HG03575 (cell line): ENCODE measurements at regions not wholly inside any gene's neighbourhood (a gene's known extent, or its start where the extent isn't known, plus 50 kb on each side); places are given as distances from the start of the nearest gene placed in this dataset.

Source experiments
- ATAC-seq: cut with Tn5 transposase; IDR thresholded peaks from one replicate; pipeline ENCODE4 v1.9.1; 2021; ENCODE audit not compliant: unreplicated experiment, insufficient number of reproducible peaks, low FRiP score; ENCODE audit errors: extremely low read depth

DNA sequence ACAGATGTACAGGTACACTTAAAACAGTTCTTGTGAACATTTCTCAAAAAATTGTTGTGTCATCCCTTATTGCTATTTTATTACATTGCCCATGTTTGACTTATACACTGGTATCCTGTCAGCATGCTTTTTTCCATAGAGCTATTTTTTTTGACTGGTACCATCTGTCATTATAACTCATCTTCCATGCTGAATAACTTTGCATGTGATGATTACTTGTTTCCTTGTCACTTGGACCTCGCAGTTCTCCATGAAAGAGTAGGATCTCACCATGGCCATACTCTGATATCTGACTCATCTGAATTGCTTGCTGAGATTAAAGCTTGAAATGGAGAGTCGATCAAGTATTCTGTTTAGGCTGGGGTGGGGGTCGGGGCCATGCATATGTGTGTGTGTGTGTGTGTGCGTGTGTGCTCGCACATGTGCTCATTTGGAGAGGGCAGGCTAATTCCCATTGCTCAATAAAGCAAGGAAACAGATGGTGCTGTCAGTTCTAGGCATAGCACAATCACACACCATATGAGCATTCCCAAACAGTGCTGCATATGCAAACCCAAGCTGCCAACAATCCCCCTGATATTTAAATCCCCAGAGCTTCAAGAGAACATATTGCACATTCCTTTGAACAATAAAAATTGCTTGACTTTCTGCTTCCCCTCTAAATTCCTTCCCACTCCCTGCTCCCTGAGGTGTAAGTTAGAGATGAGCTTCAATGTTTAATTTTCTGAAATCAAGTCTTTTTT is 62.9 kb downstream of the NHLRC3 start:
- ATAC-seq, result no peak

GRCh38 chr13:39102981-39103490 is 64.8 kb downstream of the NHLRC3 start:
- no peak for ATAC-seq

DNA sequence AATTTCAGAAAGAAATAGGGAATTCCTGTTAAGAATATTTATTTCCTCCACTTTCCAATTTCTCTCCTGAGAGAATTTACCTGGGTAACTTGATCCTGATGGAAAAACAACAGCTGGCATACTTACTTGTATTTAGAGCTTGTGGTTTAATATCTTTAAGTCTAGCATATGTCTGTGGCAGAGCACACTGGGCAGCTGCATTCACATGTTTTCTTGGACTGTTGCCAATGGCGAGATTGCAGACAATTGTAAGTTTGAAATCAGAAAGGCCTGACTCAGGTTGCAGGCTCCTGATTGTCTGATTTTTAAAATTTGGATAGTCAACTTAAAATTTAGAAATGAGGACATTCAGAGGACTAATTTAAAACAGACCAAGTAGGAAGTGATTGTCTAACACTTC is 66.9 kb downstream of the NHLRC3 start:
- ATAC-seq, result no peak

DNA sequence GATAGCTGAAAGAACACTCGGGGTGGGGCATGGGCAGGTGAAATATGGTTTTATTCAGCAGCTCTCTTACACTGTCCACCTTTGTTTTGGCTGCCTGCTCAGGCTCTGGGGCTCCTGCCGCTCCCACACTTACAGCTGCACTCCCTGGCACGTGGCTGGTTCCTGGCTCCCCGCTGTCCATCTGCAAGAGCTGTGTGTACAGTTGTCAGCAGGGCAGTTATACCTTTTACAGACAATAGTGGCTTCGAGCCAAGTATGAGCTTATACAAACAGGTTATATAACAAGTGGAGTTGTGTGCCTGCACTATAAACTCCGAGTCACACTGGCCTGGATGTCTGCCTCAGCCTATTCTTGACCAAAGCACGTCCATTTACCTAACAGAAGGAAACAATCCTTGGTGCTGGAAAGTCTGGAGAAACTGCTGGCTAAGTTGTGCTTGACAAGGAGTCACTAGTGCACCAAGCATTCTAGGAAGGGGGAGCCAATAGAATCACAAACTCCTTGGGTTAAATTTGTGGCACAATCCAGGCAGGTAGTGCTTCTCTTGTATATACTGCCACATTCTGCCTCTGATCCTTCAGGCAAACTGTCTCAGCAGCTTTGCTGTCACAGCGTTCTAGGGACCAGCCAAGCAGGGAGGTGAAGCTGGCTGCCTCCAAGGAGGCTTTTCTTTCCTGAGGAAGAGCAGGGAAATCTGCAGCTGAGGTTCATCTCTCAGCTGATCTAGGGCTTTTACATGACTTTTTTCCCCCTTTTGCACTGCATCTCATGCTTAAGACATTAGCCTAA is 68.2 kb downstream of the NHLRC3 start:
- ATAC-seq, result no peak

DNA sequence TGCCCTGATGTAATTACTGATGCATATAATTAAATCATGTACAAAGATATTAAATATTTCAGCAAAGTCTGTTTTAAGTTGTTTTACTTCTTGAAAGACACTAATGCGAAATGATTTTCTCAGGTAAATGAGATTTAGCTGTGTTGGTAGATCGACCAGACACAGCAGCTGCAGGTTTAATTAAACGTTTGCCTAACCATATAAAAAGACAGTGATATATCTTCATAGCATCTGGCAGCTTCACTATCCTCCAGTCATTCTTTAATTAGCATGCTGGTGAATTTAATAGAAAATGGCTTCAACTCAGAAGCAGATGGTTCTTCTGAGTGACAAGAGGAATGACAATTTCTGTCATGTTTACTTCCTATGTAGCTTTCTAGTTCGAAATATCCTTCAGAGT is 69.3 kb downstream of the NHLRC3 start:
- no peak for ATAC-seq

DNA sequence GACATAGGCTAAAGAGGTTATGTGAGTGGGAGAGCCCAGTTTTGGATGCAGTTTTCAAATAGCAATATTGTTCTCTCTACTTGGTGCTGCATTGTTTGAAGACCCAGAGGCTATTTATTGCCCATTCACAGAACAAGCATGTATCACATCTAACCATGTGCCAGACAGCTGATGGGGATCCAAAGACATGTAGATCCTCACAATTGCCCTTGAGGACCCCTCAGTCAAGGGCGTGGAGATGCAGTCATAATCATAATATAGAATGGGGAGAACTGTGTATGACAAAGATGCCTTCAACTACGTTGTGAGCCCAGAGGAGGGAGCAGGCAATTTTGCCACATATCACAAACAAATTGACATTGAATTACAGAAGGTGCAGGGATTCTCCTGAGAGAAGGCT is 70.5 kb downstream of the NHLRC3 start:
- no peak for ATAC-seq

DNA sequence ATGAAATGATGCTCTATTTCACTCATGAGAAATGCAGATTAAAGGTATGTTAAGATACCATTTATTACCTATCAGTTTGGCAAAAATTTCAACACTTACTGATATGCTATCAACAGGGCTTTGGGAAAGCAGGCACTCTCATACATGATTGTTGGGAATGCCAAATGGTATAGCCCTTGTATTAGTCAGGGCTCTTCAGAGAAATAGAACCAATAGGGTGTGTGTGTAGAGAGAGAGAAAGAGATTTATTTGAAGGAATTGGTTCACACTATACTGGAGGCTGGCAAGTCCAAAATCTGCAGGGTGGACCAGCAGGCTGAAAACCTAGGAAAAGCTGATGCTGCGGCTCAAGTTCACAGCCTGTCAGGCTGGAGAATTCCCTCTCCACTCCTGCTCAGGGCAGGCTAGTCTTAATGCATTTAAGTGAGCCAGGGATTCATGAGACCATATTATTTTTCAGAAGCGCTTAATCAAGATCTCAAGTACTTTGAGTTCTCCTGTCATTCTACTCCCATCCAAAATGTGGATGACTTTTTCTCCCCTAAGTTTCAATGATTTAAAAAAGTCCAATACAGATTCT is 72.4 kb downstream of the NHLRC3 start:
- ATAC-seq, result no peak

DNA sequence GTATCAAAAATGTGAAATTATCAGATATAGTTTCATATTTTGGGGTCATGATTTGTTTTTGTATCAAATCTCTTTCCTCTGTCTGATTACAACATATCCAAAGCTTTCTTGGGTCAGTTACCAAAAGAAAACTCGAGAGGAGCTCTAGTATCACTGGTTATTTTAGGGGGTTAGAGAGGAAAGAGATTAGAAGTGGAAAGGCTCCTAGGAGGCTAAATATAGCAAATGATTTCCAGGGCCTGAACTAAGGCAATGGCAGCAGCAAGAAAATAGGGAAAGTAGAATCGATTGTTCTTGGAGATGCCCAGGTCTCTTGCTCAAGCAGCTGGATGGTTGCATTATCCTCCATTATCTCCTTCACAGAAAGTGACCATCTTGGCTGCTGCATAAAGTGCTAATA is 72.9 kb downstream of the NHLRC3 start:
- ATAC-seq, result no peak

DNA sequence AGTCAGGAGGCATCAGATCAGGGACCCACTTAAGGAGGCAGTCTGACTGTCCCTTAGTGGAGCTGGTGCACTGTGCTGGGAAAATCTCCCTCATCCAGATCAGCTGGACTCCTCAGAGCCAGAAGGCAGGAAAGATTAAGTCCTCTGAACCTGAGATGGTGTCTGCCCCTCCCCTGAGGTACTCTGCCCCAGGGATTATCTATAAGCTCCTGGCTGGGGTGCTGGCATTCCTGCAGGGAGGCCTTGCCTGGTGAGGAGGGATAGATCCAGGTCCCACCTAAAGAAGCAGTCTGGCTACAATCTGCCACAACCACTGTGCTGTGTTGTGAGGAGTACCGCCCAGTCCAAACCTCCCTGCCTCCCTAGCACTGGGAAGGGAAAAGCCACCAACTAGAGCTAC is 81.2 kb downstream of the NHLRC3 start:
- no peak for ATAC-seq

DNA sequence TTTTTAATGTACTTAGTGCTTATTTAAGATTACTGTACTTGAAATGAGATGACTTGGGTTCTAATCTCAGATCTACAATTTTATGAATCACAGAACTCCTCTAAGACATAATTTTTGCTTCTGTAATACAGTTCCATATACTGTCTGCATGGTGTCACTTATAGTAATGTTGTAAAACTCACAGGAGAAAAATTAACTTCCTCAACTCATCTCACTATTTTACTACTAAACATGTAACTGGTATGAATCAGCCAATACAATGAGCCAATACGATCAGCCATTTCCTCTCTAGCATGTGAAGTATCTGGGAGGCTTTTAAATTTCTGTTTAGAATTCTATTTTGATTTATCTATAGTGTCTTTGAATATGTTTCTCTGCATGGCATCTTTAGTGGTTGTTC is 85.3 kb downstream of the NHLRC3 start:
- no peak for ATAC-seq

GRCh38 chr13:39129213-39129612 is 91.0 kb downstream of the NHLRC3 start:
- no peak for ATAC-seq

GRCh38 chr13:39130301-39130700 is 92.0 kb downstream of the NHLRC3 start:
- no peak for ATAC-seq

DNA sequence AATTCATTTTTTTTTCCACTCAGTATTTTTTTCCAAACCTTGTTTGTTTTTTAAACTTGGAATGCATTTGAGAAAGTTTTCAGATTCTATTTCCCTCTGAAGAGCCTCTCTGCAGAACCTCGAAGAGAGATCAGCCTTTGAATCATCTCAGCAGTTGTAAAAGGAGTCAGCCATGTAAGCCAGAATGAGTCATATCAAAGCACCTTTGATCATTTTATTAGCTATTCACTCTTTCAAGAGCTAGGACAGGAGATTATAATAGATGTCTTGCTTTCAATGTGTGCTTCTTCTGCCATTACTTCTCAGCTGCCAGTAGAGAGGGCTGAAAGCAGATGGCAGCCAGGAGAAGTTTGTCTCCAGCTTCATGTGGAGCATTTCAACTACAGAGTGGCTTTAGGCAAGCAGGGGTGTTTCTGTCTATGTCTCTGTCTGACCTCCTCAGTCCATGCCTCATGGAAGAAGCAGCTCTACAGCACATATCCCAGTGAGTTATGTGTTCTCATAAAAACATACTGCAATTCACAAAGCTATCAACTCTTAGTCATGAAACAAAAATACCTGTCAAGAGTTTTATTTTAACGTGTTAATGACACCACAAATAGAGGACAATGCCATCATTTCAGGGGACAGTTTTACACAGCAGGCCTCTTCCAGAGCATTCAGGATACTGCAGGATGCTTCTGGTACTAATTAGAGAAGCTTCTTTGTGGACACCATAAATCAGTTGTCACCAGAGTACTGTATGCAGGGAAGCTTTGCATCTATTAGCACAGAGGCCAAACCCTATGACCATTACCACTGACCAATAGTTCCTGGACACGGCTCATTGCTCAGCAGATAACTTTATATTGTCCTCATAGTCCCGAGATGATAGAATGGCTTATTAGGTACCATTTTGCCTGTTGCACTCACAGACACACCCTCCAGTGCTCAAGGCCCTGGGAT is 94.3 kb downstream of the NHLRC3 start:
- ATAC-seq, result no peak

GRCh38 chr13:39133781-39134180 is 95.5 kb downstream of the NHLRC3 start:
- no peak for ATAC-seq

- no peak for ATAC-seq
Observed at GRCh38 chr13:39134574-39134973, 96.3 kb downstream of the NHLRC3 start.

GRCh38 chr13:39144391-39144790 is 106.1 kb downstream of the NHLRC3 start:
- ATAC-seq, result no peak

DNA sequence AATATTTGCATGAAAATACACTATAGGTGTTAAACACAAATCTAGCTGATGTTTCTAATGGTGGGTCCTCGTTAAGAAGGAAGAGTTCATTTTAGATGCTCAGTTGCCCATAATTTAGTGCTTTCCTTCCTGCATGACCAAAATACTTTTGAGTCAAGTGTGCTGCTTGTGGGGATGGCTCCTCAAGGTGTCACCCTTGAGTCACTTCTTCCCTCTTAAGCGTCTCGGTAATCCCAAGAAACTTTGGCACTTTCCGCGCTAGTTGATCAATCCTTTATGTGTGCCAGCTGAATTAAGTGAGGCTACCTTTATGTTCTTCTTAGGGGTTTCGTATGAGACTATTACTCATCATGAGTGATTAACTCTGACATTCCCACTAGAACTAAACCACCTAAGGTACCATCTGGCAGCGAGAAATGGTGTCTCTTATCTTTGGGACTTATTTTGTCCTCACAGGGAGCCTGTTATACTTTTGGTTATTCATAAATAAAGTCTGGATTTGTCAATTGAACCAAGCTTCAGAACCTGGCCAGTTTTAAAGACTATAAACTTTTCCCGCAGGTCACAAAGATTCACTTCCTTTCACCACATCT is 106.8 kb downstream of the NHLRC3 start:
- ATAC-seq, result no peak

GRCh38 chr13:39148513-39148961 is 110.3 kb downstream of the NHLRC3 start:
- no peak for ATAC-seq

GRCh38 chr13:39149896-39150295 is 111.6 kb downstream of the NHLRC3 start:
- no peak for ATAC-seq
